Hepatocyte (in vitro differentiated cells): ENCODE measurements at regions not wholly inside any gene's neighbourhood (a gene's known extent, or its start where the extent isn't known, plus 50 kb on each side); places are given as distances from the start of the nearest gene placed in this dataset.

Experiments used
- DNase-seq: peaks from one replicate; pipeline ENCODE4 v3.0.0-alpha.2; 2016; ENCODE audit warnings: low spot score
- H2AFZ ChIP-seq: fragments of 200-600 bp; sonication (generic); 2 replicates; pipeline ENCODE4 v1.6.0; 2016; ENCODE audit warnings: antibody characterized with exemption, mild to moderate bottlenecking
- H3K27ac ChIP-seq: fragments of 200-600 bp; sonication (generic); 2 replicates; pipeline ENCODE4 v1.5.1; 2016; ENCODE audit warnings: mild to moderate bottlenecking
- H3K27me3 ChIP-seq: fragments of 200-600 bp; sonication (generic); 2 replicates; pipeline ENCODE4 v1.6.1; 2016
- H3K36me3 ChIP-seq: fragments of 200-600 bp; sonication (generic); replicated peaks from 2 replicates; pipeline ENCODE4 v1.5.1; 2016; ENCODE audit warnings: low read depth; ENCODE audit not compliant: insufficient read depth
- H3K4me1 ChIP-seq: fragments of 200-600 bp; sonication (generic); 2 replicates; pipeline ENCODE4 v1.5.1; 2016; ENCODE audit warnings: mild to moderate bottlenecking, moderate library complexity; ENCODE audit not compliant: insufficient read depth
- H3K4me2 ChIP-seq: fragments of 200-600 bp; sonication (generic); 2 replicates; pipeline ENCODE4 v1.6.0; 2016
- H3K4me3 ChIP-seq: fragments of 200-600 bp; sonication (generic); 2 replicates; pipeline ENCODE4 v1.5.1; 2016; ENCODE audit warnings: mild to moderate bottlenecking
- H3K79me2 ChIP-seq: fragments of 200-600 bp; sonication (generic); 2 replicates; pipeline ENCODE4 v1.6.0; 2017; ENCODE audit warnings: mild to moderate bottlenecking
- H3K9me2 ChIP-seq: fragments of 200-600 bp; sonication (generic); replicated peaks from 2 replicates; pipeline ENCODE4 v1.6.0; 2017; ENCODE audit warnings: mild to moderate bottlenecking; ENCODE audit not compliant: insufficient read depth
- H3K9me3 ChIP-seq: fragments of 200-600 bp; sonication (generic); 2 replicates; pipeline ENCODE4 v1.5.1; 2016; ENCODE audit warnings: low read depth, mild to moderate bottlenecking
- H4K20me1 ChIP-seq: fragments of 200-600 bp; sonication (generic); 2 replicates; pipeline ENCODE4 v1.6.0; 2016; ENCODE audit warnings: mild to moderate bottlenecking; ENCODE audit not compliant: insufficient read depth, poor library complexity, severe bottlenecking
- EZH2 ChIP-seq: fragments of 200-600 bp; sonication (generic); IDR thresholded peaks from 2 replicates; pipeline ENCODE4 v1.6.1; 2016; ENCODE audit warnings: antibody characterized with exemption, mild to moderate bottlenecking, borderline replicate concordance
- EZH2phosphoT487 ChIP-seq: fragments of 200-600 bp; sonication (generic); IDR thresholded peaks from one replicate; pipeline ENCODE4 v1.6.1; 2018; ENCODE audit warnings: antibody characterized with exemption, mild to moderate bottlenecking, low read depth, moderate library complexity; ENCODE audit not compliant: unreplicated experiment, severe bottlenecking
- whole genome bisulfite sequencing: methylation state at CpG from one replicate; pipeline ENCODE4 v1.1.6; 2016; ENCODE audit warnings: low lambda C conversion rate; ENCODE audit errors: missing lambda C conversion rate; 5-methylcytosine and 5-hydroxymethylcytosine counted together
- TF ChIP-seq, protein P1 (sequence below): fragments of 200-600 bp; sonication (generic); IDR thresholded peaks from 2 replicates; pipeline ENCODE4 v1.5.1; 2016; ENCODE audit warnings: antibody characterized with exemption, mild to moderate bottlenecking; ENCODE audit not compliant: poor library complexity

DNA sequence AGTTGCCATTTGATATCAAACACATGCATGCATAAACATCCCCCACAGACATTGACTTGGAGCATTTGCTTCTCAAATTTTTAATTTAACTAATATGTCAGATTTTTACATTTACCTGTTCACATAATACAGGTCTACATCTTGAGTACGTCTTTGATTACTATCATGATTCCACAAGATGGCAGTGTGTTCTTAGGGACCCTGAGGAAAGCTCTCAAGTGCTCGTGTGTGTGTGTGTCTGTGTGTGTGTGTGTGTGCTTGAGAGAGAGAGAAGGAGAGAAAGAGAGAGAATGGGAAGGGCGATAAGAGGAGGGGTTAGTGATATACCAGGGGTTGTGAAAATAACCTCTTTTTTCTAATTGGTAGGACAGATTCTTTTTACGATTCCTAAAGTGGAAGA lies 167.1 kb upstream of the OR4E1 start:
- TF ChIP-seq, protein P1, sequence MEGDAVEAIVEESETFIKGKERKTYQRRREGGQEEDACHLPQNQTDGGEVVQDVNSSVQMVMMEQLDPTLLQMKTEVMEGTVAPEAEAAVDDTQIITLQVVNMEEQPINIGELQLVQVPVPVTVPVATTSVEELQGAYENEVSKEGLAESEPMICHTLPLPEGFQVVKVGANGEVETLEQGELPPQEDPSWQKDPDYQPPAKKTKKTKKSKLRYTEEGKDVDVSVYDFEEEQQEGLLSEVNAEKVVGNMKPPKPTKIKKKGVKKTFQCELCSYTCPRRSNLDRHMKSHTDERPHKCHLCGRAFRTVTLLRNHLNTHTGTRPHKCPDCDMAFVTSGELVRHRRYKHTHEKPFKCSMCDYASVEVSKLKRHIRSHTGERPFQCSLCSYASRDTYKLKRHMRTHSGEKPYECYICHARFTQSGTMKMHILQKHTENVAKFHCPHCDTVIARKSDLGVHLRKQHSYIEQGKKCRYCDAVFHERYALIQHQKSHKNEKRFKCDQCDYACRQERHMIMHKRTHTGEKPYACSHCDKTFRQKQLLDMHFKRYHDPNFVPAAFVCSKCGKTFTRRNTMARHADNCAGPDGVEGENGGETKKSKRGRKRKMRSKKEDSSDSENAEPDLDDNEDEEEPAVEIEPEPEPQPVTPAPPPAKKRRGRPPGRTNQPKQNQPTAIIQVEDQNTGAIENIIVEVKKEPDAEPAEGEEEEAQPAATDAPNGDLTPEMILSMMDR = no peak
- TF ChIP-seq EZH2 = no peak
- TF ChIP-seq EZH2phosphoT487 = no peak
- Histone ChIP-seq H3K27ac (no peak overlapping the region), H4K20me1 (no peaks in the 10 kb centered on the region), H3K9me3 (no peaks in the 10 kb centered on the region), H3K27me3 (no peaks in the 10 kb centered on the region), H3K4me1 (no peaks in the 10 kb centered on the region), H3K4me3 (no peak overlapping the region), H3K36me3 (no peaks in the 10 kb centered on the region), H3K9me2 (no peaks in the 10 kb centered on the region), H3K79me2 (no peaks in the 10 kb centered on the region), H2AFZ (no peak overlapping the region), H3K4me2 (no peak overlapping the region)
- 24% methylated on average over 4 of the region's 4 CpGs for WGBS
- DNase-seq = no peak

DNA sequence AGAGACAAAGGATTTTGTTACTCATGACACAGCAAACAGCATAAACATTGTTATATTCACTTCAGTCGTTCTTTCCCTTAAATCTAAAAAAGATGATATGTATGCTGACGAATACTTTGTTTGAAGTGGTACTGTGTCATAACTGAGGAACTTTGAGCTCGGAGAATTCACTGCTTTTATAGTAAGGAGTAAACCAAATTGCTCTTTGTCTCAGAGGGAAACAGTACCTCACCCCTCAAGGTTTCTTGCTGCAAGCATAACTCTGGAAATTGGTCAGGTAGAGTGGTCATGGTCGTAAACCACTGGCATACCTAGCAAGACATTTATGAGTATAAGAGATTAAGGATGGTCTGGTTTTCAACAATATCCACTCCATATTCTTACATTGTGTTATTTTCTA lies 160.2 kb upstream of the OR4E1 start:
- no peaks in the 10 kb centered on the region for H4K20me1 ChIP-seq
- no peak for DNase-seq
- no peaks in the 10 kb centered on the region for H3K4me1 ChIP-seq
- H2AFZ ChIP-seq = no peak overlapping the region
- no peaks in the 10 kb centered on the region for H3K79me2 ChIP-seq
- H3K27ac ChIP-seq = no peak overlapping the region
- 59% methylated on average over 4 of the region's 4 CpGs for WGBS
- TF ChIP-seq, protein P1 = no peak
- TF ChIP-seq EZH2 = no peak
- TF ChIP-seq EZH2phosphoT487 = no peak
- no peaks in the 10 kb centered on the region for H3K36me3 ChIP-seq
- no peaks in the 10 kb centered on the region for H3K27me3 ChIP-seq
- H3K4me3 ChIP-seq = no peak overlapping the region
- H3K9me3 ChIP-seq = no peaks in the 10 kb centered on the region
- no peak overlapping the region for H3K4me2 ChIP-seq
- no peaks in the 10 kb centered on the region for H3K9me2 ChIP-seq

DNA sequence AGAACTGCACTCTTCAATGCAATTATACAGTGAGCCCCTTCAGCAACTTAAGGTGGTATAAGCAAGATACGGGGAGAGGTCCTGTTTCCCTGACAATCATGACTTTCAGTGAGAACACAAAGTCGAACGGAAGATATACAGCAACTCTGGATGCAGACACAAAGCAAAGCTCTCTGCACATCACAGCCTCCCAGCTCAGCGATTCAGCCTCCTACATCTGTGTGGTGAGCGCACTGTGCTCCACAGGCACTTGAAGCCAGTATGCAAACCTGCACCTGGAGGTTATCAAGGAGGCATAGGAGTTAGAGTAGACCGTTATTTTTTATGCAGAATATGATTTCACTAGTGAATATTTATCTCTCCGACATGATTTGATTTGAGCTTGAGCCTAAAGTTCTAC lies 152.2 kb upstream of the OR4E1 start:
- Histone ChIP-seq H4K20me1 (no peaks in the 10 kb centered on the region), H3K4me2 (no peak overlapping the region), H2AFZ (no peak overlapping the region), H3K4me3 (no peak overlapping the region), H3K79me2 (no peaks in the 10 kb centered on the region), H3K4me1 (no peaks in the 10 kb centered on the region), H3K9me2 (no peaks in the 10 kb centered on the region), H3K9me3 (no peaks in the 10 kb centered on the region), H3K36me3 (no peaks in the 10 kb centered on the region), H3K27me3 (peaks cover 6% of the 10 kb centered on the region), H3K27ac (no peak overlapping the region)
- DNase-seq = no peak
- TF ChIP-seq EZH2phosphoT487 (no peak), EZH2 (no peak)
- TF ChIP-seq, protein P1 = no peak
- 75% methylated on average over 7 of the region's 7 CpGs for WGBS

DNA sequence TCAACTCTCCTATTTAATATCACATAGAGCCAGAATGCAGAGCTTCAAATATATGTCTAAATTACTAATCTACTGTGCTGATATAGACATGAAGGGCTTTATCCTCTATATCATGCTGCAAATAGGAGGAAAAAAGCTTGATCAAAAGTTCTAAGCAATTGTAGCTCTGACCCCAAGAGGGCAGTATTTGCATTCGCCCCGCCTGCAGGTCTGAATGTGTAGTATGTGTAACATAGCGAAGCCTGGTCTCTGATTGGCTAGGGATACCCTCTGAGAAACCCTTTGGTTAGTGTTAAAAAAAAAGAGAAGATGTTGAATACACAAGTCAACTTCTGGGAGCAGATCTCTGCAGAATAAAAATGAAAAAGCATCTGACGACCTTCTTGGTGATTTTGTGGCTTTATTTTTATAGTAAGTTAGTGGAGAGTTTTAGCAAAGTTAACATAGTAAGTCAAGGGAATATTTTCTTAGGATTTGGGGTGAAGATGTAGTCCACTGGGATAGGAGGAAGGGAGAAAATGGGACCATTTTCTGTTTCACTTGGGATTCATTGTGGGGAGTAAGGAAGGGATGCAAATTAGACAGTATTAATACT lies 151.6 kb upstream of the OR4E1 start:
- H3K36me3 ChIP-seq = no peaks in the 10 kb centered on the region
- no peak overlapping the region for H3K4me3 ChIP-seq
- H3K27ac ChIP-seq = no peak overlapping the region
- 14% methylated on average over 4 of the region's 4 CpGs for WGBS
- H3K4me1 ChIP-seq = no peaks in the 10 kb centered on the region
- DNase-seq = peak; percentile 30
- TF ChIP-seq, protein P1 = peak; percentile 45
- TF ChIP-seq EZH2phosphoT487 (no peak), EZH2 (no peak)
- no peaks in the 10 kb centered on the region for H3K9me3 ChIP-seq
- no peaks in the 10 kb centered on the region for H3K79me2 ChIP-seq
- H3K4me2 ChIP-seq = no peak overlapping the region
- no peak overlapping the region for H2AFZ ChIP-seq
- peaks cover 6% of the 10 kb centered on the region for H3K27me3 ChIP-seq
- H4K20me1 ChIP-seq = no peaks in the 10 kb centered on the region
- H3K9me2 ChIP-seq = no peaks in the 10 kb centered on the region
